ENCODE measurements at regions not wholly inside any gene's neighbourhood (a gene's known extent, or its start where the extent isn't known, plus 50 kb on each side); places are given as distances from the start of the nearest gene placed in this dataset.

DNA sequence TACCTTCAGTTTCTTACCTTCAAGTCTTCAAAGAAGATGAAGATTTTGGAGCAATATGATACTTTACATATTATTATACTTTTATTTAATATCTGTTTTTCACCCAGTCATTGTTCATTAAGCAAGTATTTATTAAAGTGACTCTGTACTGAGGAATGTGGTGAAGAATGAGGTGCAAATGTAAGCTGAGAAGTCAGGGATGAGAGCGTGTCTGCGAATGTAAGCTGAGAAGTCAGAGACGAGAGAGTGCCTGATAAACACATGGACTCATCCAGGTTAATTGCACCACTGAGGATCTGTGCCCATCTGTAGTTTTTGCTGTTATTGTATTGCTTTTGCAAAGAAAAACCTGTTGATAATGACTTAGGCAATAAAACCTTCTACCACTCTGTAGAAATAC is 211.9 kb upstream of the FAR2 start:
- no peak for DNase-seq (ENCODE audit: low spot score)

DNA sequence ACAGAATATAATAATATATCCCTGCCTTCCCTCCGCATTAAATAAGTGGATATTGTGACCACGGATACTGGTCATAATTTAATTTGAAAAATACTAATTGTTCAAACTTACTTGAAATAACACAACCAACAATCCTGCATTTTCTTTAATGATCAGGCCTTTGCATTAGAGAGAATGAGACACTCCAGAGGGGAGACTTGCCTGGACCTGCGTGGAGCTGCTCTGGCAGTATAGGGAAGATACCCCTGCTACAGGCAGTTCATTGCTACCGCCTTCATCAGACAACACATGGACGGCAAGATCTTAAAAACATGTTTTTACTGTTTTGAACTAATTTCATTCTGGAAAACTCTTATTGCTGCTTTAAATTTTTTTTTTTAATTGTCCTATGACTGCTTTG is 211.0 kb upstream of the FAR2 start:
- DNase-seq (ENCODE audit: low spot score): no peak

DNA sequence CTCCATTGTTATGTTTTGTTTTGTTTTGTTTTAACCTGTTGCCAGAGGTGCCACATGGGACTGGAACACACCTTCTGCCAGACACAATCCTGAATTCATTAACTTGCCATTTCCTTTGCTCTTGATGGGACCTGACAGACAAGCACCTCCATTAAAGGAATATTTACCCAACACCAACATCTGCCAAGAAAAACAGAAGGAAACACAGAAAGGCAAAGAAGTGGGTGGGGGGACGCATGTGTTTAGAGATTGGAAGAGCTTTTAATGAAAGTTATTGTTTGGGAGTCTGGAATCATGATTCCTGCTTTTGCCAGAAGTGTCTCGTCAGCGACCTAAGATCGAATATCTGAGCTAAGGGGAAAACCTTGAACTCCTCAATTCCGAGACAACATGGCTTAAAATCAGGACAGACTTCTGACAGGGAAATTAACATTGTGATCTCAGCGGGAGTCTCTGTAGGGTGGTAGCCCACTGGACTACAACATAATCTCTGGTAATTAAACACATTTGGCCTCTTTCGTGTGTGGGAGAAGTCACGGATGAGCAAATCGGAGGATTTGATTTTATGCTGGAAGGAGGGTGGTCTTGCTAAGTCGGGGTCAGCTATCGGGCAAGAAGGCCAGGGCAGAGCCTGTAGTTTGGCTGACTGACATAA is 210.4 kb upstream of the FAR2 start:
- DNase-seq (ENCODE audit: low spot score): no peak

DNA sequence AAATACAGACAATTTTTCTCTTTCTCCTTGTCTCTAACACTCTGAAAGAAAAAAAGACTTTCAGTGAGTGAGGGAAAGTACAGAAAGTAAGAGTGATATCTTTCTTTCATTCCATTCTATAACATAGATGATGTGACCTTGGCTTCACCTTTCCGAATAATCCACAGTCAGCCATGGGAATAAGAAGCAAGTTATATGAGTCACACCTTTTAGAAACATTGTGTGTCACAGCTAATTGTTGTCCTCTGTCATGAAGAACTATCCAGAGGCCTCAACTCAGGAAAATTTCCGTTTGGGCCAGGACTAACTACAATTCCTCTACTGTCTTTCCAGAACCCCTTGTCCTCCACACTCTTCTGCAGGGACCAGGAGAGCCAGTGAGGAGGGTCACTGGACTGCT is 209.7 kb upstream of the FAR2 start:
- no peak for DNase-seq (ENCODE audit: low spot score)

- no peak for DNase-seq (ENCODE audit: low spot score)
These were observed 207.8 kb upstream of the FAR2 start for GRCh38 chr12:28941248-28941647.

DNA sequence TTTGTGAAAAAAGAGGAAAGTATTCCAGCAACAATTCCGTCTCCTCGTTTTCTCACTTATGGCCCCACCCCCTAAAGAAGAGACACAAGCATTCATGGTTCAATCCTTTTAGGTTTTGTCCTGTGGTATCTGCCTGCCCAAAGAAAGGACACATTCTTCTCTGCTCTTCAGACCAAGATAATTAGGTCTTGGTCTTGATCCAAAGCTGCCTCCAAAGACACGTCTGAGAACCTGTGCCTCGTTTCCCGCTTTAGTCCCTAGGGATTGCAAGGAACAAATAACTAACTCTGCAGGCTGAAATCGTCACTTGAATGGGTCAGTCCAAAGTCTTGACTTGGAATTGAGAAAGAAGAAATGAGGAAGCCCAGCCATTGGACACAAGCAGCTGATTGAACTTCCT is 202.7 kb upstream of the FAR2 start:
- DNase-seq (ENCODE audit: low spot score): no peak

DNA sequence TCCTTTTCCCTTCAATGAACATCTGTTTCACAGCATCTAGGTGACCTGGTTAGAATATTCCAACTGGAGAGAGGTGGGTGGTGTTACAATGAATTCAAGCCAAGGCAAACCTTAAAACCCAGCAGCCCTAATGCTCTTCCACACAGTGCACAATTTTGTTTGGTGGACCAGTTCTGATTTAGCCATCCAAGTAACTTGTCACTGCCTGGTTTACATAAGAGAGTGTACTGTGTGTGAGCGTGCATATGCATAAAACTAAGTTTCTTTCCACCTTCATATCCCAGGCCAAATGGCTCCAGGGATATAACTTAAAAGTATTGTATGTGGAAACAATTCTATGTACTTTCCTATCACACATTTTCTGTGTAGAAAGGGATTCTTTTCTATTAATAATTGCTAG is 200.4 kb upstream of the FAR2 start:
- no peak for DNase-seq (ENCODE audit: low spot score)

DNA sequence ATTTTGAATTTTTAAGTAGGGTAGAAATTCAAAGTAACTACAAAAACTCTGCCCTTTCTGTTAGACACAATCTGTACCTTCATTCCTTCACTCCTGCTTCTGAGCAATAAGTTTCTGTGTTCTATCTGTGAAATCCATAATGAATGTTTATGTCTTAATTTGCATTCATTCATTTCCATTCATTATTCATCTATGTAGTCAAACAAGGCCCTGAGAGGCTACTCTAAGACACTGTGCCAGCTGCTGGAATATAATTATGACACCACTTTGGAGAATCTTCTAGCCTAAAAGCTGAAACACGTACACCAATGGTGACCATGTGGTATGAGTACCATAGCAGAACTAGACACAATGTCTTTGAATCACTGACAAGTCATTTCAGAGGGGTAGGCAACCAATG is 199.9 kb upstream of the FAR2 start:
- no peak for DNase-seq (ENCODE audit: low spot score)

- no peak for DNase-seq (ENCODE audit: low spot score)
These were observed 199.0 kb upstream of the FAR2 start for GRCh38 chr12:28950049-28950448.

DNA sequence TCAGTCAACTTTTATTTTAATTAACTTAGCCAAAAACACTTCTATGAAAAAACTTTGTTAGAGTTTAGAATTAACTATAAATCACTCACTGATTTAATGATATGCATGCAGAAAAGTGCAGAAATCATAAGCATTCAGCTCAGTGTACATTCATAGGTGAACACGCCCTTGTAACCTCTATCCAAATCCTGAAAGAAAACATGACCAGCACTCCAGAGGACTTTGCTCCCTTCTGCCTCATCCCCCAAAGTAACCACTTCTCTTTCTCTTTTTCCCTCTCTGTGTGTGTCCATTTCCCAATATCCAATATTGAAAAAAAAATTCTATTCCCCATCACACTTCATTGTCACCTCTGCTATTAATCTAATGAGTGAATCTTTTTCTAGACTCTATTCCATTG is 197.1 kb upstream of the FAR2 start:
- no peak for DNase-seq (ENCODE audit: low spot score)

GRCh38 chr12:28954333-28954732 is 194.7 kb upstream of the FAR2 start:
- no peak for DNase-seq (ENCODE audit: low spot score)

- no peak for DNase-seq (ENCODE audit: low spot score)
These were observed 193.6 kb upstream of the FAR2 start for GRCh38 chr12:28955491-28955890.

GRCh38 chr12:28955931-28956330 is 193.1 kb upstream of the FAR2 start:
- no peak for DNase-seq (ENCODE audit: low spot score)

DNA sequence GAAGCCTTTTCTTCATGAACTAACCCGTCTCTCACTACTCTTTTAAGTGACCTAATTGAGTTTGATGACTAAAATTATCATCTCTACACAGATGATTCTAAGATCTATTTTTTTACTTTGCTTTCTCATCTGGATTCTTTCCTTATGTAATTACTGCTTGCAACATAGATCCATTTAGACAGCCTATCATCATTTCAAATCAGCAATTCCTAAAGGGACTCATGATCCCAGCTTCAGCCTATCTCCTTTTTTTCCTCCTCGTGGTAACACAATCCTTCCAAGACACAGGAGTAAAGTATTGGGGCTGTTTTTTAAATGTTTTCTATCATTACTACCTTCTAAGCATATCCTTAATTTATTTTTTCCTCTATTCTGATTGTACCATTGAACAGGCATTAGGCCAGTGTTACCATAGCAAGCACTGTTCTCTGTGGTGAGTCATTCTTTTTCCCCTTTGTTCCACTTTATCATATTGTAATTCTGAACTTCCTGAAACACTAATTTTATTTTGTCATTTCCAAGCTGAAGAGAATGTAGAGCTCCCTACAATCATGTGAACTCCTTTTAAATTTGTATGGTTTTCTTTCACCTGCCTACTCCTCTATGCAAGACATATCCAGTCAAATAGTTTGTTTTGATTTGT is 190.4 kb upstream of the FAR2 start:
- peak; percentile 24 for DNase-seq (ENCODE audit: low spot score)

- DNase-seq (ENCODE audit: low spot score): no peak
These were observed 187.1 kb upstream of the FAR2 start for GRCh38 chr12:28961948-28962384.

GRCh38 chr12:28963554-28963953 is 185.5 kb upstream of the FAR2 start:
- peak; percentile 5 for DNase-seq (ENCODE audit: low spot score)

DNA sequence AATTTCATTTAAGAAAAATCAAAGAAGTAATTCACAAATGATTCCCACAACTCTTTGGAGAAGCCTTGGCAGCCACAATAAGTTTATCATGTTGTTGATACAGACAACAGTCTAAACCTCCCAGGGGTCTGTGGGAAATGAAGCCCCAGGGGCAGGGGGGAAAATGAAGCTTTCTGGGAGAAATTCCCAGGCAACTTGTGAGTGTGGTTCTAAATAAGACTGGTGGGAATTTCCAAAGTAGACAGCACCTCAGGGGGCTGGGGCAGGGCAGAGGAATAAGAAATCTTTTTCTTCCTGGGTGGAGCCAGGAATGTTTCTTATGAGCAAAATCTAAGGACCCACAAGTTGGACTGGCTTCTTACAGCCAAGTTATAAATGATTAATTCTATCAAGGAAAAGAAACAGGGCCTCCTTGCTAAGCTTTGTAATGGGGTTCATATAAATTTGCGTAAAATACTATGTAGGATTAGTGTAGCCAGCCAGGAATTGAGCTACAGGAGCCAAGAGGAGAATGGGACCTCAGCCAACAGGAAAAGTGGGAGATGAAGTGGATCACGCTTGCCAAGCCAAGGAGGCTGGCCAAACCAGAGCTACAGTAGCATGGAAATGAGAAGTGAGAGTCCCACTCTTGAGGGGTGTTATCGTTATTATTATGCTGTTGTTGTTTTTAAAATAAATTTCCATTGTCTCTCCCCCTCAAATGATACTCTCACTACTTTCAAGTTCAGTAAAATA is 182.9 kb upstream of the FAR2 start:
- peak; percentile 8 for DNase-seq (ENCODE audit: low spot score)

DNA sequence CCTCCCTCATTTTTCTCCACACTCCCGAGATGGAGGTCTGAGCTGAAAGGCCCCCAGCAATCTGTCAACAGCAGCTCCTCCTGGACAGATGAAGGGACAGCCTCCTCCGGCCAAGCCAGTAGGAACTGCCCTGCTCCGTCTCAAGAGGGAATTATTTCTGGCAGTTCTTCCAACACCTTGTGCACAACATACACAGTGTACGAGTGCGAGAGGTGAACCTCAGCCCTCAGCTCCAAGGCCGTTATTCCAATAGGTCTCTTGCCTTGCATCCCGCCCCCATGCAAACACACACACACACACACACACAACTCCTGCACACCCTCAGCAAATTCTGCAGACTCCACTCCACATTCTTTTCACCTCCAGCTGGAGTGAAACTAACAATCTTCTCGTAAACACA is 181.7 kb upstream of the FAR2 start:
- no peak for DNase-seq (ENCODE audit: low spot score)

- DNase-seq (ENCODE audit: low spot score): no peak
These were observed 175.6 kb upstream of the FAR2 start for GRCh38 chr12:28973491-28973890.

DNA sequence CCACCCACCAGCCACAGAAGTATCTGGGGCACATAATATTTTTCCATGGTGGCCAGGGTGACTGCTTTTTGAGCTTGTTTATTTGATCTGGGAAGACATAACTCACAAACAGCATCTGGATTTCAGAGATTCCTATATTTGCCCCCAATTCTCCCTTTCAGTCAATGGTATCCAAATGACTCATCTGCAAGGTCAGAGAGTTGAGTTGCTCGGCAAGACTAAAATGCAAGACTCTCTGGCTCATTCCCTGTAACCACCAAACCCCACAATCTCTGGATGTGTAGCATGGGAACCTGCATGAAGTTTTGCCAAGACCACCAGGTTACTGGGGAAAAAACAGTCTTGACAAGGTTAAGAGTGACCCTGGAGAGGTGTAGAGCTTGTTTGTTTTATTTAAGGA is 174.9 kb upstream of the FAR2 start:
- no peak for DNase-seq (ENCODE audit: low spot score)

DNA sequence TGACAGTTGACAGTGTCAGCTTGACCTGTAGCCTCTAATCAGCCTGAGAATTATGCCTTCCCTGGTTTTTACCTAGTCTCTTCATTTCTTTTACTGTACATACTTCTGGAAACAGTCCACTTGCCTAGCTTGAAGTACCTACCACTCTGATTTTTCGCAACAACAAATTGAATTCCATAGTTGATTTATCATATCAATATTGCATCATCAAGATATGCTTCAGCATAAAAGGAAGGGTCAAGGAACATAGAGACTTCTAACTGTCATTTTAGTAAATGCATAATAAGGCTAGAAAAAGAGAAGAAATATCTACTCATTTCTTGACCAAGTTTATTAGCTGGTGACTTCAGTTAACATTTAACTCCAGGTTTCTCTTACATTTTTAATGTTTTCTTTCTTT is 174.2 kb upstream of the FAR2 start:
- DNase-seq (ENCODE audit: low spot score): no peak

DNA sequence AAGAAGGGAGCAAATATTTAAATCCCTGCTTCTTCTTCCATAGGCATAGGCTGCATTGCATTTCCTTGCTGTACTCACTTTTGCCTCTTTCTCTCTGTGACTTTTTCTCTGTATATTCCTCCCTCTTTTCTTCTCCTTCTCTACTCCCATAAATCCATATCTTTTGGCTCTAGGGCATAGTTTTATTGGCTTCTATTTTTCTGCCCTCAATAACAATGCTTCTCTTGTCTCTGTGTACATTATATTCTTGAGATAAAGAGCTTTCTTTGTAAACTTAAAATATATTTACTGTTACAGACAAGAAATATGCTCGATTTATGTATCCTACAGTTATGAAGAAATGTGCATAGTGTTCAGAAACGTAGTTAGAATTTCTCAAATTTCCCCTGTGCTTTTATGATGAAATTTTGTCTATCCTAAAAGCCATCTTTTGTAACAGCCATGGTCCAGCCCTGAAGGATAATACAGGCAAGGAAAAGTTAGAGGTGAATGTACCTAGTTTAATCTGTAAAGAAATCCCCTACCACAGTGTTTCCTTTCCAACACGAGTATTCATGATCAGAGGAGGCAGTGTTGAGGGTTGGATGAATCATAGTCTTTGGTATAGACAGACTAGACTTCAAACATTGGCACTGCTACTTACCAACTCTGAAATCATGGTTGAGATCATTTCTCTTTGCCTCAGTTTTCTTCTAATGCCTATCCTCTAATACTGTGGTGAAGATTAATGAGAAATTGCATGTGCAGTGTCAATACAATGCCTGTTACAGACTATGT is 173.3 kb upstream of the FAR2 start:
- DNase-seq (ENCODE audit: low spot score): no peak

GRCh38 chr12:28980436-28980835 is 168.6 kb upstream of the FAR2 start:
- no peak for DNase-seq (ENCODE audit: low spot score)

Measured in Ammon's horn (tissue), 1 donor.